ENCODE measurements at regions not wholly inside any gene's neighbourhood (a gene's known extent, or its start where the extent isn't known, plus 50 kb on each side); places are given as distances from the start of the nearest gene placed in this dataset.

- ATAC-seq (no peak), DNase-seq (ENCODE audit: low read depth, low spot score) (no peak)
- Histone ChIP-seq H3K4me3 (replicated peaks in 1 of 2; ENCODE audit: low read depth in 1 of 2, low read length in 2 of 2) (no peak overlapping the region), H3K4me1 (ENCODE audit: control insufficient read depth in 1 of 2, insufficient read depth in 2 of 2, low read length in 2 of 2) (no peaks in the 10 kb centered on the region), H3K36me3 (ENCODE audit: control insufficient read depth in 1 of 2, insufficient read depth in 2 of 2, low read length in 2 of 2) (no peaks in the 10 kb centered on the region), H4K20me1 (ENCODE audit: insufficient read depth) (no peaks in the 10 kb centered on the region), H2AFZ (ENCODE audit: low read depth, low read length, poor library complexity, severe bottlenecking) (no peak overlapping the region), H3K27ac (ENCODE audit: low read depth, low read length) (no peak overlapping the region), H3K9me2 (ENCODE audit: insufficient read depth) (no peaks in the 10 kb centered on the region), H3K9me3 (ENCODE audit: control insufficient read depth in 1 of 2, insufficient read depth in 1 of 2, low read depth in 1 of 2, low read length in 2 of 2) (0 out of 4 replicates have a peak, but pooled peaks cover 0 to 3% of the 10 kb centered on the region in 2 experiments), H3K79me2 (ENCODE audit: insufficient read depth, low read length) (no peaks in the 10 kb centered on the region), H3K27me3 (ENCODE audit: insufficient read depth, low read length) (no peaks in the 10 kb centered on the region; the same call in 1 of the 2 replicates), H3K4me2 (ENCODE audit: low read length) (no peak overlapping the region), H3K9ac (ENCODE audit: low read length) (no peak overlapping the region)
- ChIA-PET CTCF (no interaction called here), RAD21 (ENCODE audit: low non-redundant PET in 1 of 2, low total read pairs in 2 of 2, uncharacterized antibody in 2 of 2, unreplicated experiment in 2 of 2) (no interaction called here), POLR2A (no interaction called here)
- intact Hi-C loops (cut with micrococcal nuclease): loop anchor here (10.0 kb wide), 1 partner anchor 164 kb away; no protein-coding TSS in a partner anchor
- no peak for TF ChIP-seq YY1 (IDR thresholded peaks at IDR 0.05; ENCODE audit: extremely low read depth, insufficient replicate concordance, low read depth, low read length)
- no peak for TF ChIP-seq JUND (IDR thresholded peaks at IDR 0.05)
- TF ChIP-seq, protein P1, sequence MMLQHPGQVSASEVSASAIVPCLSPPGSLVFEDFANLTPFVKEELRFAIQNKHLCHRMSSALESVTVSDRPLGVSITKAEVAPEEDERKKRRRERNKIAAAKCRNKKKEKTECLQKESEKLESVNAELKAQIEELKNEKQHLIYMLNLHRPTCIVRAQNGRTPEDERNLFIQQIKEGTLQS (IDR thresholded peaks at IDR 0.05): no peak
- TF ChIP-seq, protein P2, sequence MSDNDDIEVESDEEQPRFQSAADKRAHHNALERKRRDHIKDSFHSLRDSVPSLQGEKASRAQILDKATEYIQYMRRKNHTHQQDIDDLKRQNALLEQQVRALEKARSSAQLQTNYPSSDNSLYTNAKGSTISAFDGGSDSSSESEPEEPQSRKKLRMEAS (IDR thresholded peaks at IDR 0.05): no peak
- no peak for TF ChIP-seq EZH2phosphoT487 (IDR thresholded peaks at IDR 0.05; ENCODE audit: borderline replicate concordance)
- TF ChIP-seq EZH2 (IDR thresholded peaks at IDR 0.05): no peak
- no peak for TF ChIP-seq SIN3A (IDR thresholded peaks at IDR 0.05; ENCODE audit: low read depth)
- TF ChIP-seq ELF1 (IDR thresholded peaks at IDR 0.05; ENCODE audit: borderline replicate concordance, low read depth): no peak
- no peak for TF ChIP-seq TCF7L2 (IDR thresholded peaks at IDR 0.05; ENCODE audit: borderline replicate concordance, extremely low read depth, insufficient read depth, insufficient read length)
- no peak for TF ChIP-seq CBX3 (IDR thresholded peaks at IDR 0.05; ENCODE audit: low read depth)
- TF ChIP-seq CEBPB (IDR thresholded peaks at IDR 0.05; ENCODE audit: low read depth): no peak
- TF ChIP-seq SP1 (IDR thresholded peaks at IDR 0.05; ENCODE audit: low read depth): no peak
- TF ChIP-seq POLR2AphosphoS5 (IDR thresholded peaks at IDR 0.05; ENCODE audit: low read depth, low read length): no peak
- TF ChIP-seq EGR1 (IDR thresholded peaks at IDR 0.05; ENCODE audit: low read depth): no peak
- TF ChIP-seq ZNF274 (IDR thresholded peaks at IDR 0.05; ENCODE audit: low read depth, low read length): no peak
- TF ChIP-seq, protein P3, sequence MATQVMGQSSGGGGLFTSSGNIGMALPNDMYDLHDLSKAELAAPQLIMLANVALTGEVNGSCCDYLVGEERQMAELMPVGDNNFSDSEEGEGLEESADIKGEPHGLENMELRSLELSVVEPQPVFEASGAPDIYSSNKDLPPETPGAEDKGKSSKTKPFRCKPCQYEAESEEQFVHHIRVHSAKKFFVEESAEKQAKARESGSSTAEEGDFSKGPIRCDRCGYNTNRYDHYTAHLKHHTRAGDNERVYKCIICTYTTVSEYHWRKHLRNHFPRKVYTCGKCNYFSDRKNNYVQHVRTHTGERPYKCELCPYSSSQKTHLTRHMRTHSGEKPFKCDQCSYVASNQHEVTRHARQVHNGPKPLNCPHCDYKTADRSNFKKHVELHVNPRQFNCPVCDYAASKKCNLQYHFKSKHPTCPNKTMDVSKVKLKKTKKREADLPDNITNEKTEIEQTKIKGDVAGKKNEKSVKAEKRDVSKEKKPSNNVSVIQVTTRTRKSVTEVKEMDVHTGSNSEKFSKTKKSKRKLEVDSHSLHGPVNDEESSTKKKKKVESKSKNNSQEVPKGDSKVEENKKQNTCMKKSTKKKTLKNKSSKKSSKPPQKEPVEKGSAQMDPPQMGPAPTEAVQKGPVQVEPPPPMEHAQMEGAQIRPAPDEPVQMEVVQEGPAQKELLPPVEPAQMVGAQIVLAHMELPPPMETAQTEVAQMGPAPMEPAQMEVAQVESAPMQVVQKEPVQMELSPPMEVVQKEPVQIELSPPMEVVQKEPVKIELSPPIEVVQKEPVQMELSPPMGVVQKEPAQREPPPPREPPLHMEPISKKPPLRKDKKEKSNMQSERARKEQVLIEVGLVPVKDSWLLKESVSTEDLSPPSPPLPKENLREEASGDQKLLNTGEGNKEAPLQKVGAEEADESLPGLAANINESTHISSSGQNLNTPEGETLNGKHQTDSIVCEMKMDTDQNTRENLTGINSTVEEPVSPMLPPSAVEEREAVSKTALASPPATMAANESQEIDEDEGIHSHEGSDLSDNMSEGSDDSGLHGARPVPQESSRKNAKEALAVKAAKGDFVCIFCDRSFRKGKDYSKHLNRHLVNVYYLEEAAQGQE (IDR thresholded peaks at IDR 0.05; ENCODE audit: low read depth): no peak
- TF ChIP-seq RAD21 (IDR thresholded peaks at IDR 0.05; ENCODE audit: low read depth): no peak
- no peak for TF ChIP-seq FOSL1 (IDR thresholded peaks at IDR 0.05; ENCODE audit: low read depth)
- BruUV-seq (replicated peaks): no TSS peak
Measured at GRCh38 chr12:94769047-94769420, 118.7 kb upstream of the TMCC3 start.

Data from HCT116 (cell line).